Mesothelial cell of epicardium (in vitro differentiated cells): ENCODE measurements at regions not wholly inside any gene's neighbourhood (a gene's known extent, or its start where the extent isn't known, plus 50 kb on each side); places are given as distances from the start of the nearest gene placed in this dataset.

Experiments
- DNase-seq, 2 experiments: peaks; one replicate each; pipeline ENCODE4 v3.0.0; 2021; ENCODE audit warnings: low spot score in 2 of 2; ENCODE audit not compliant: unreplicated experiment in 2 of 2
- H3K27ac Mint-ChIP-seq: 2 replicates; pipeline ENCODE4 v1.8.0; 2021; ENCODE audit warnings: mixed read lengths
- H3K27me3 Mint-ChIP-seq: 2 replicates; pipeline ENCODE4 v1.8.0; 2021; ENCODE audit warnings: low read depth, mixed read lengths
- H3K36me3 Mint-ChIP-seq: 2 replicates; pipeline ENCODE4 v1.8.0; 2021; ENCODE audit warnings: mixed read lengths
- H3K4me1 Mint-ChIP-seq: 2 replicates; pipeline ENCODE4 v1.8.0; 2021; ENCODE audit warnings: mixed read lengths
- H3K4me3 Mint-ChIP-seq: 2 replicates; pipeline ENCODE4 v1.8.0; 2021; ENCODE audit warnings: mild to moderate bottlenecking, moderate library complexity, mixed read lengths
- H3K9me3 Mint-ChIP-seq: 2 replicates; pipeline ENCODE4 v1.8.0; 2021; ENCODE audit warnings: mixed read lengths
- TF ChIP-seq, protein P1 (sequence below): fragments of 200-600 bp; sonication (generic); IDR thresholded peaks from one replicate; pipeline ENCODE4 v1.5.0; 2021; ENCODE audit warnings: antibody characterized with exemption; ENCODE audit not compliant: unreplicated experiment

GRCh38 chr7:41084381-41084780 is 618.5 kb downstream of the INHBA start:
- peaks cover 8% of the 10 kb centered on the region for H3K36me3 Mint-ChIP-seq
- TF ChIP-seq, protein P1, sequence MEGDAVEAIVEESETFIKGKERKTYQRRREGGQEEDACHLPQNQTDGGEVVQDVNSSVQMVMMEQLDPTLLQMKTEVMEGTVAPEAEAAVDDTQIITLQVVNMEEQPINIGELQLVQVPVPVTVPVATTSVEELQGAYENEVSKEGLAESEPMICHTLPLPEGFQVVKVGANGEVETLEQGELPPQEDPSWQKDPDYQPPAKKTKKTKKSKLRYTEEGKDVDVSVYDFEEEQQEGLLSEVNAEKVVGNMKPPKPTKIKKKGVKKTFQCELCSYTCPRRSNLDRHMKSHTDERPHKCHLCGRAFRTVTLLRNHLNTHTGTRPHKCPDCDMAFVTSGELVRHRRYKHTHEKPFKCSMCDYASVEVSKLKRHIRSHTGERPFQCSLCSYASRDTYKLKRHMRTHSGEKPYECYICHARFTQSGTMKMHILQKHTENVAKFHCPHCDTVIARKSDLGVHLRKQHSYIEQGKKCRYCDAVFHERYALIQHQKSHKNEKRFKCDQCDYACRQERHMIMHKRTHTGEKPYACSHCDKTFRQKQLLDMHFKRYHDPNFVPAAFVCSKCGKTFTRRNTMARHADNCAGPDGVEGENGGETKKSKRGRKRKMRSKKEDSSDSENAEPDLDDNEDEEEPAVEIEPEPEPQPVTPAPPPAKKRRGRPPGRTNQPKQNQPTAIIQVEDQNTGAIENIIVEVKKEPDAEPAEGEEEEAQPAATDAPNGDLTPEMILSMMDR, result no peak
- peaks cover 14% of the 10 kb centered on the region for H3K9me3 Mint-ChIP-seq
- no peaks in the 10 kb centered on the region for H3K27me3 Mint-ChIP-seq
- no peak for DNase-seq
- H3K27ac Mint-ChIP-seq, result no peak overlapping the region
- no peak overlapping the region for H3K4me3 Mint-ChIP-seq
- peaks cover 16% of the 10 kb centered on the region for H3K4me1 Mint-ChIP-seq

GRCh38 chr7:41069635-41070034 is 633.3 kb downstream of the INHBA start:
- Mint-ChIP-seq H3K4me1 (no peaks in the 10 kb centered on the region), H3K36me3 (no peaks in the 10 kb centered on the region), H3K9me3 (peaks cover 8% of the 10 kb centered on the region), H3K27me3 (no peaks in the 10 kb centered on the region), H3K4me3 (no peak overlapping the region), H3K27ac (no peak overlapping the region)
- DNase-seq, result no peak
- TF ChIP-seq, protein P1, result no peak

GRCh38 chr7:41067576-41067975 is 635.3 kb downstream of the INHBA start:
- no peaks in the 10 kb centered on the region for H3K4me1 Mint-ChIP-seq
- TF ChIP-seq, protein P1, result no peak
- H3K4me3 Mint-ChIP-seq, result no peak overlapping the region
- DNase-seq, result no peak
- peaks cover 6% of the 10 kb centered on the region for H3K9me3 Mint-ChIP-seq
- no peak overlapping the region for H3K27ac Mint-ChIP-seq
- no peaks in the 10 kb centered on the region for H3K36me3 Mint-ChIP-seq
- no peaks in the 10 kb centered on the region for H3K27me3 Mint-ChIP-seq

DNA sequence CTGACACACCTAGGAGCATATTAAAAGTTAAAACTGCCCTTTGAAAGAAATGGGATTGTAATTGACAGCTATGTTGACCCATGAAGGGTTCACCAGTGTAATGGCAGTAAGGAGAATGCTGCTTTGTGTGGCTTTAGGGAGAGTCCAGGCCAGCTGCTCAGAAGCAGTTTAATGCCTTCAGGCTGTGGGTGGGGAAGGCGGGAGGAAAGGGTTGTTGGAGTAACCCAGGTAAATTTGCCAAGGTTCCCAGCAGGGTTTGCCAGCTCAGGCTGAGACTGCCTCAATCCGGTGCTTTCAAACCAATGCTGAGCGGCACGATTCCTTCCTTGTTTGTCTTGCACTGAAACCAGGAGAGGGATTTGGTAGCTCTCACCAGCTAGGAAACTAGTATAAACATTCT is 637.2 kb downstream of the INHBA start:
- Mint-ChIP-seq H3K27ac (no peak overlapping the region), H3K27me3 (no peaks in the 10 kb centered on the region), H3K9me3 (no peaks in the 10 kb centered on the region), H3K4me1 (no peaks in the 10 kb centered on the region), H3K36me3 (no peaks in the 10 kb centered on the region), H3K4me3 (no peak overlapping the region)
- no peak for DNase-seq
- TF ChIP-seq, protein P1, result no peak

DNA sequence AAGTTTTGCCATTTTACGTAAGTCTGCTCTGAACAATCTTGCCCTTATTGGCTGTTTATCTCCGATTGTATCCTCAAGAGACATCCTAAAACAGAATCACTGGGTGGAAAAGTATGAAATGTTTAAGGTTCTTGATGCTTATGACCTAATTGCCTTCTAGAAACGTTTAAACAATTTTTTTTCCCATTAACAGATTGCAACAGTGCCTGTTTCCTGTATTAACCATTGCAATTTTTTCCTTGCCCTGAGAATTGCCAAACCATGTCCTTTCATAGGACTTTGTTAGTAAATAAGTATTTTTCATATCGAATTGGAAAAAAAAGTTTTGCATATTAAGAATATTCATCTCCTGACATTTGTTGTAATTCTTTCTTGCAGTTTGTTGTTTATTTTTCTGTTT is 639.8 kb downstream of the INHBA start:
- TF ChIP-seq, protein P1, result no peak
- no peak for DNase-seq
- no peaks in the 10 kb centered on the region for H3K4me1 Mint-ChIP-seq
- no peaks in the 10 kb centered on the region for H3K27me3 Mint-ChIP-seq
- H3K36me3 Mint-ChIP-seq, result no peaks in the 10 kb centered on the region
- H3K4me3 Mint-ChIP-seq, result no peak overlapping the region
- no peak overlapping the region for H3K27ac Mint-ChIP-seq
- peaks cover 3% of the 10 kb centered on the region for H3K9me3 Mint-ChIP-seq

DNA sequence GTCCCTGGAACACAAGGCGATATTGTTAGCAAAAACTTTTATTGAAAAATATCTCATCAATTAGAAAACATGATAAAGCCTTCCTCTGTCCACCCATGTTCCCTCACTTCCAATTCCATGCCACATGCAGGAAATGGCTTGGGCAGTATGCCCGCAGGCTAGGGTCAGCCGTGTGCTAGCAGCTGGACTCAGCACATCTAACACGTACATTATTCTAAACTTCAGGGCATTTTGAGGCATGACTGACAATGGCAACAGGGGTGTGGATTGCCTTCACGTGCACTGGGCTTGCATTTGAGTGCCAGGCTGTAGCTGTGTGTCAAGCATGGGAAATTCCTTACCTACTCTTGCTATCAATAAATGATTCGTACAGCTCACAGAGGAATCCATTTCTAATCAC is 642.1 kb downstream of the INHBA start:
- H3K4me1 Mint-ChIP-seq, result no peaks in the 10 kb centered on the region
- no peaks in the 10 kb centered on the region for H3K27me3 Mint-ChIP-seq
- H3K4me3 Mint-ChIP-seq, result no peak overlapping the region
- TF ChIP-seq, protein P1, result no peak
- no peaks in the 10 kb centered on the region for H3K36me3 Mint-ChIP-seq
- no peak overlapping the region for H3K27ac Mint-ChIP-seq
- DNase-seq, result no peak
- H3K9me3 Mint-ChIP-seq, result peaks cover 9% of the 10 kb centered on the region
